ENCODE measurements at regions not wholly inside any gene's neighbourhood (a gene's known extent, or its start where the extent isn't known, plus 50 kb on each side); places are given as distances from the start of the nearest gene placed in this dataset.

DNA sequence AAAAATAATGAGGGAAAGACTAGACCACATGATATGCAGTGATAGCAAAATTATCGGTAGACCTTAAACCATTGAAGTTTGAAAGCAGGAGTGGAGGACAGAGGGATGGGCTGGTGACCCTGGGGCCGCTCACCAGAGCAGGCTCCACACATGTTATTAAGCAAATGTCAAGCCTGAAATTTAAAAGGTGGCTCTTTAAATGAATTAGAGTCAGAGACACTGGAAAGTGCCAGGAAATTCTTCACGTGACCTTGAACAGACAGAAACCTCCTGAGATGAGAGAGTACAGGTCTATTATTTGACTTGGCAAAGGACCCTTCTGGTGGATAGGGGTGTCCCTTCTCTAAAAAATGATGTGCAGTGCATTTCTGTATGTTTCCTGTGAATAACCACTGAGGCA lies 111.0 kb upstream of the CPEB4 start:
- no peaks in the 10 kb centered on the region for H4K20me1 ChIP-seq (ENCODE audit: insufficient read depth, poor library complexity, severe bottlenecking)
- H3K27ac ChIP-seq, result no peak overlapping the region
- no peak overlapping the region for H3K4me3 ChIP-seq
- no peaks in the 10 kb centered on the region for H3K36me3 ChIP-seq (replicated peaks; ENCODE audit: insufficient read depth, low read depth)
- H3K79me2 ChIP-seq, result no peaks in the 10 kb centered on the region
- H3K4me2 ChIP-seq, result no peak overlapping the region
- H3K9me2 ChIP-seq (replicated peaks; ENCODE audit: insufficient read depth), result no peaks in the 10 kb centered on the region
- WGBS (ENCODE audit: low lambda C conversion rate, missing lambda C conversion rate), result 67% methylated on average over 3 of the region's 3 CpGs
- DNase-seq (ENCODE audit: low spot score), result no peak
- no peaks in the 10 kb centered on the region for H3K9me3 ChIP-seq (ENCODE audit: low read depth)
- H3K4me1 ChIP-seq (ENCODE audit: insufficient read depth), result peaks cover 8% of the 10 kb centered on the region
- TF ChIP-seq EZH2 (IDR thresholded peaks at IDR 0.05; ENCODE audit: borderline replicate concordance) (no peak), EZH2phosphoT487 (IDR thresholded peaks at IDR 0.05; ENCODE audit: low read depth, severe bottlenecking, unreplicated experiment) (no peak)
- TF ChIP-seq, protein P1, sequence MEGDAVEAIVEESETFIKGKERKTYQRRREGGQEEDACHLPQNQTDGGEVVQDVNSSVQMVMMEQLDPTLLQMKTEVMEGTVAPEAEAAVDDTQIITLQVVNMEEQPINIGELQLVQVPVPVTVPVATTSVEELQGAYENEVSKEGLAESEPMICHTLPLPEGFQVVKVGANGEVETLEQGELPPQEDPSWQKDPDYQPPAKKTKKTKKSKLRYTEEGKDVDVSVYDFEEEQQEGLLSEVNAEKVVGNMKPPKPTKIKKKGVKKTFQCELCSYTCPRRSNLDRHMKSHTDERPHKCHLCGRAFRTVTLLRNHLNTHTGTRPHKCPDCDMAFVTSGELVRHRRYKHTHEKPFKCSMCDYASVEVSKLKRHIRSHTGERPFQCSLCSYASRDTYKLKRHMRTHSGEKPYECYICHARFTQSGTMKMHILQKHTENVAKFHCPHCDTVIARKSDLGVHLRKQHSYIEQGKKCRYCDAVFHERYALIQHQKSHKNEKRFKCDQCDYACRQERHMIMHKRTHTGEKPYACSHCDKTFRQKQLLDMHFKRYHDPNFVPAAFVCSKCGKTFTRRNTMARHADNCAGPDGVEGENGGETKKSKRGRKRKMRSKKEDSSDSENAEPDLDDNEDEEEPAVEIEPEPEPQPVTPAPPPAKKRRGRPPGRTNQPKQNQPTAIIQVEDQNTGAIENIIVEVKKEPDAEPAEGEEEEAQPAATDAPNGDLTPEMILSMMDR (IDR thresholded peaks at IDR 0.05; ENCODE audit: poor library complexity), result no peak
- H3K27me3 ChIP-seq, result no peaks in the 10 kb centered on the region
- H2AFZ ChIP-seq, result no peak overlapping the region

- Histone ChIP-seq H3K27me3 (no peaks in the 10 kb centered on the region), H3K9me3 (ENCODE audit: low read depth) (no peaks in the 10 kb centered on the region), H3K4me3 (no peak overlapping the region), H3K79me2 (no peaks in the 10 kb centered on the region), H4K20me1 (ENCODE audit: insufficient read depth, poor library complexity, severe bottlenecking) (no peaks in the 10 kb centered on the region), H2AFZ (no peak overlapping the region), H3K4me1 (ENCODE audit: insufficient read depth) (peaks cover 13% of the 10 kb centered on the region), H3K36me3 (replicated peaks; ENCODE audit: insufficient read depth, low read depth) (no peaks in the 10 kb centered on the region), H3K27ac (no peak overlapping the region), H3K4me2 (no peak overlapping the region), H3K9me2 (replicated peaks; ENCODE audit: insufficient read depth) (no peaks in the 10 kb centered on the region)
- 97% methylated on average over 3 of the region's 3 CpGs for WGBS (ENCODE audit: low lambda C conversion rate, missing lambda C conversion rate)
- no peak for TF ChIP-seq EZH2 (IDR thresholded peaks at IDR 0.05; ENCODE audit: borderline replicate concordance)
- DNase-seq (ENCODE audit: low spot score), result no peak
Measured at GRCh38 chr5:173777674-173778073, 110.5 kb upstream of the CPEB4 start.

DNA sequence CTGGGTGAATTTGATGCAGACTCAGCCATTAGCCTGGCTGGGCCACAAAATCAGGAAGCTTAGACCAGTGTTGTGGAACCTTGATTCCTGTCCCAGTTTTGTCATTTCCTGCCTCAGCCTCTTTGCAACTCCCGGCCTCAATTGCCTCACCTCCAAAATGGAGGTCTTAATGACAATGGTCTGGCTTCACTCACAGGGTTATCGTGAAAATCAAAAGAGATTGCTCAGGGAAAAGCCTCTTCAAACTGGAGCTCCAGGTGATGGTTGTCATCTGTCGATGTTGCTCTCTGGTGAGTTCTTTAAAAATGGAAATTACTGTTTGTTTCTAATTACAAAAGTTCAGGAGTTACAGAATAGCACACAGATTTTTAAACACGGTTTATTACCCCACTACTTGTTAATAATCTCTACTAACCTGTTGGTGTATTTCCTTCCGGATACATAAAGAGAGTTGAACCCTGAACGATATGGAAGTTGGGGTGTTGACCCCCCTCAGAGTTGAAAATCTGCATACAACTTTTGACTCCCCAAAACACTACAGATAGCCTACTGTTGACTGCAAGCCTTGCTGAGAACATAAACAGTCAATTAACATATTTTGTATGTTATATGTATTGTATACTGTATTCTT lies 109.9 kb upstream of the CPEB4 start:
- no peak for DNase-seq (ENCODE audit: low spot score)
- Histone ChIP-seq H3K4me2 (no peak overlapping the region), H2AFZ (no peak overlapping the region), H3K27ac (peak overlapping the region; percentile 21), H3K4me1 (ENCODE audit: insufficient read depth) (peaks cover 13% of the 10 kb centered on the region), H3K27me3 (no peaks in the 10 kb centered on the region), H3K4me3 (no peak overlapping the region), H3K36me3 (replicated peaks; ENCODE audit: insufficient read depth, low read depth) (no peaks in the 10 kb centered on the region), H3K9me2 (replicated peaks; ENCODE audit: insufficient read depth) (no peaks in the 10 kb centered on the region), H4K20me1 (ENCODE audit: insufficient read depth, poor library complexity, severe bottlenecking) (no peaks in the 10 kb centered on the region), H3K79me2 (no peaks in the 10 kb centered on the region), H3K9me3 (ENCODE audit: low read depth) (no peaks in the 10 kb centered on the region)
- TF ChIP-seq EZH2 (IDR thresholded peaks at IDR 0.05; ENCODE audit: borderline replicate concordance), result no peak
- no peak for TF ChIP-seq EZH2phosphoT487 (IDR thresholded peaks at IDR 0.05; ENCODE audit: low read depth, severe bottlenecking, unreplicated experiment)
- TF ChIP-seq, protein P1 (IDR thresholded peaks at IDR 0.05; ENCODE audit: poor library complexity), result no peak
- WGBS (ENCODE audit: low lambda C conversion rate, missing lambda C conversion rate), result 79% methylated on average over 6 of the region's 6 CpGs

GRCh38 chr5:173778784-173779304 lies 109.3 kb upstream of the CPEB4 start:
- H3K27ac ChIP-seq, result peak overlapping the region; percentile 49
- TF ChIP-seq EZH2 (IDR thresholded peaks at IDR 0.05; ENCODE audit: borderline replicate concordance) (no peak), EZH2phosphoT487 (IDR thresholded peaks at IDR 0.05; ENCODE audit: low read depth, severe bottlenecking, unreplicated experiment) (no peak)
- TF ChIP-seq, protein P1 (IDR thresholded peaks at IDR 0.05; ENCODE audit: poor library complexity), result no peak
- no peaks in the 10 kb centered on the region for H3K27me3 ChIP-seq
- no peak overlapping the region for H3K4me2 ChIP-seq
- no peaks in the 10 kb centered on the region for H4K20me1 ChIP-seq (ENCODE audit: insufficient read depth, poor library complexity, severe bottlenecking)
- peaks cover 13% of the 10 kb centered on the region for H3K4me1 ChIP-seq (ENCODE audit: insufficient read depth)
- no peaks in the 10 kb centered on the region for H3K79me2 ChIP-seq
- DNase-seq (ENCODE audit: low spot score), result no peak
- no peak overlapping the region for H3K4me3 ChIP-seq
- WGBS (ENCODE audit: low lambda C conversion rate, missing lambda C conversion rate), result 79% methylated on average over 5 of the region's 5 CpGs
- H3K9me3 ChIP-seq (ENCODE audit: low read depth), result no peaks in the 10 kb centered on the region
- no peak overlapping the region for H2AFZ ChIP-seq
- no peaks in the 10 kb centered on the region for H3K9me2 ChIP-seq (replicated peaks; ENCODE audit: insufficient read depth)
- H3K36me3 ChIP-seq (replicated peaks; ENCODE audit: insufficient read depth, low read depth), result no peaks in the 10 kb centered on the region

Data from hepatocyte (in vitro differentiated cells).